WTC11 (cell line): ENCODE measurements at regions not wholly inside any gene's neighbourhood (a gene's known extent, or its start where the extent isn't known, plus 50 kb on each side); places are given as distances from the start of the nearest gene placed in this dataset.

Experiments
- ATAC-seq: fragments of 200-7000 bp; cut with Tn5 transposase; 2 replicates; pipeline ENCODE4 v1.10.0; 2021; ENCODE audit warnings: mild to moderate bottlenecking, moderate library complexity
- CTCF ChIA-PET: fragments of 300-600 bp; sonication (Branson Sonifier 250); formaldehyde crosslinking; loops from one replicate; lab custom pipeline; 2021; ENCODE audit warnings: antibody characterized with exemption; lab: Charles Lee
- POLR2A ChIA-PET: fragments of 350-600 bp; sonication (Branson Sonifier 250); formaldehyde crosslinking; loops from one replicate; lab custom pipeline; 2021; ENCODE audit warnings: antibody characterized with exemption; lab: Charles Lee
- DNase-seq: peaks from one replicate; pipeline ENCODE4 v3.0.0; 2021; ENCODE audit warnings: low spot score
- H3K27ac Mint-ChIP-seq: 2 replicates; pipeline ENCODE4 v1.8.0; 2021; ENCODE audit warnings: mixed read lengths
- H3K27me3 Mint-ChIP-seq: 2 replicates; pipeline ENCODE4 v1.8.0; 2021; ENCODE audit warnings: low read depth, mild to moderate bottlenecking, moderate library complexity, mixed read lengths
- H3K36me3 Mint-ChIP-seq: 2 replicates; pipeline ENCODE4 v1.8.0; 2021; ENCODE audit warnings: mixed read lengths
- H3K4me1 Mint-ChIP-seq: 2 replicates; pipeline ENCODE4 v1.8.0; 2022; ENCODE audit warnings: mixed read lengths
- H3K4me3 Mint-ChIP-seq: 2 replicates; pipeline ENCODE4 v1.8.0; 2021; ENCODE audit warnings: mild to moderate bottlenecking, moderate library complexity, mixed read lengths
- H3K9me3 Mint-ChIP-seq: 2 replicates; pipeline ENCODE4 v1.8.0; 2021; ENCODE audit warnings: mixed read lengths
- ARID4B ChIP-seq: sonication (generic); formaldehyde crosslinking; IDR thresholded peaks from 2 replicates; pipeline ENCODE4 v1.8.0; 2023; ENCODE audit warnings: missing genetic modification reagents, mild to moderate bottlenecking, borderline replicate concordance
- ATF2 ChIP-seq: sonication (generic); formaldehyde crosslinking; IDR thresholded peaks from 2 replicates; pipeline ENCODE4 v1.8.1; 2022; ENCODE audit warnings: low read depth, missing genetic modification reagents, borderline replicate concordance
- CDX4 ChIP-seq: fragments of 250-450 bp; sonication (Bioruptor Pico); IDR thresholded peaks from 2 replicates; pipeline ENCODE4 v1.9.0; 2021; ENCODE audit warnings: moderate library complexity, mild to moderate bottlenecking, inconsistent platforms, borderline replicate concordance
- E2F1 ChIP-seq: sonication (generic); formaldehyde crosslinking; IDR thresholded peaks from 2 replicates; pipeline ENCODE4 v1.8.0; 2022; ENCODE audit warnings: mild to moderate bottlenecking, missing genetic modification reagents
- ELF4 ChIP-seq: sonication (generic); formaldehyde crosslinking; IDR thresholded peaks from 2 replicates; pipeline ENCODE4 v1.8.1; 2022; ENCODE audit warnings: low read depth, mild to moderate bottlenecking, moderate library complexity, missing genetic modification reagents
- GTF2I ChIP-seq: fragments of 250-450 bp; sonication (Bioruptor Pico); conservative IDR thresholded peaks from 2 replicates; pipeline ENCODE4 v1.4.0; 2021; ENCODE audit warnings: mild to moderate bottlenecking
- IRF1 ChIP-seq: sonication (generic); formaldehyde crosslinking; IDR thresholded peaks from 2 replicates; pipeline ENCODE4 v1.8.0; 2023; ENCODE audit warnings: missing genetic modification reagents
- IRF2 ChIP-seq: sonication (generic); formaldehyde crosslinking; IDR thresholded peaks from 2 replicates; pipeline ENCODE4 v1.8.0; 2022; ENCODE audit warnings: low read depth, missing genetic modification reagents, borderline replicate concordance
- KAT7 ChIP-seq: sonication (generic); formaldehyde crosslinking; IDR thresholded peaks from 2 replicates; pipeline ENCODE4 v1.8.1; 2023; ENCODE audit warnings: missing genetic modification reagents, mild to moderate bottlenecking, borderline replicate concordance
- NR2C2 ChIP-seq: sonication (generic); formaldehyde crosslinking; IDR thresholded peaks from 2 replicates; pipeline ENCODE4 v1.8.0; 2022; ENCODE audit warnings: mild to moderate bottlenecking, missing genetic modification reagents
- OVOL2 ChIP-seq: fragments of 250-450 bp; sonication (Bioruptor Pico); IDR thresholded peaks from 2 replicates; pipeline ENCODE4 v1.9.0; 2021; ENCODE audit warnings: mild to moderate bottlenecking, borderline replicate concordance
- SMAD3 ChIP-seq: sonication (generic); formaldehyde crosslinking; IDR thresholded peaks from 2 replicates; pipeline ENCODE4 v1.8.0; 2022; ENCODE audit warnings: missing genetic modification reagents, mild to moderate bottlenecking, borderline replicate concordance
- ZBTB21 ChIP-seq: sonication (generic); formaldehyde crosslinking; IDR thresholded peaks from 2 replicates; pipeline ENCODE4 v1.8.1; 2023; ENCODE audit warnings: mild to moderate bottlenecking, missing genetic modification reagents, borderline replicate concordance
- ZNF396 ChIP-seq: fragments of 250-450 bp; sonication (Bioruptor Pico); IDR thresholded peaks from 2 replicates; pipeline ENCODE4 v1.8.0; 2021; ENCODE audit warnings: mild to moderate bottlenecking, moderate library complexity, borderline replicate concordance

- TF ChIP-seq ARID4B (no peak), CDX4 (CRISPR knock-in tag) (no peak)
- TF ChIP-seq, all 79 proteins: peak for 0
These were observed 654.2 kb downstream of the PCDH7 start (continued) for GRCh38 chr4:31374256-31374960.

- DNase-seq: no peak
- TF ChIP-seq ZBTB21 (CRISPR knock-in tag): no peak
- no peak for TF ChIP-seq IRF2 (CRISPR knock-in tag)
- TF ChIP-seq ZNF396 (CRISPR knock-in tag): no peak
- no peak overlapping the region for H3K4me3 Mint-ChIP-seq
- H3K27ac Mint-ChIP-seq: no peak overlapping the region
- H3K36me3 Mint-ChIP-seq: peaks cover 3% of the 10 kb centered on the region; the same call in 1 of the 2 replicates
- ChIA-PET POLR2A (no interaction called here), CTCF (no interaction called here)
- H3K9me3 Mint-ChIP-seq: peaks cover 23% of the 10 kb centered on the region
- no peaks in the 10 kb centered on the region for H3K4me1 Mint-ChIP-seq
- ATAC-seq: no peak
- H3K27me3 Mint-ChIP-seq: no peaks in the 10 kb centered on the region
These were observed 655.8 kb downstream of the PCDH7 start for GRCh38 chr4:31375936-31376335.

- Mint-ChIP-seq H3K27ac (no peak overlapping the region), H3K4me3 (no peak overlapping the region), H3K27me3 (no peaks in the 10 kb centered on the region), H3K36me3 (no peaks in the 10 kb centered on the region), H3K9me3 (no peaks in the 10 kb centered on the region), H3K4me1 (no peaks in the 10 kb centered on the region)
- ChIA-PET CTCF (no interaction called here), POLR2A (no interaction called here)
- no peak for TF ChIP-seq NR2C2
- DNase-seq: no peak
- no peak for ATAC-seq
These were observed 659.2 kb downstream of the PCDH7 start for GRCh38 chr4:31379364-31379763.

- H3K9me3 Mint-ChIP-seq: no peaks in the 10 kb centered on the region
- no peak for TF ChIP-seq SMAD3 (CRISPR knock-in tag)
- TF ChIP-seq GTF2I (CRISPR knock-in tag): no peak
- no peak for TF ChIP-seq OVOL2
- no peak for TF ChIP-seq ATF2 (CRISPR knock-in tag)
- no peak for TF ChIP-seq ARID4B
- TF ChIP-seq KAT7 (CRISPR knock-in tag): no peak
- TF ChIP-seq ELF4 (CRISPR knock-in tag): no peak
- TF ChIP-seq E2F1 (CRISPR knock-in tag): no peak
- no peak for TF ChIP-seq IRF1
These were observed 663.6 kb downstream of the PCDH7 start for GRCh38 chr4:31383767-31384166.

More at GRCh38 chr4:31383767-31384166, 663.6 kb downstream of the PCDH7 start:
- no peak for DNase-seq
- ATAC-seq: no peak
- ChIA-PET CTCF (no interaction called here), POLR2A (no interaction called here)
- H3K27ac Mint-ChIP-seq: no peak overlapping the region
- H3K27me3 Mint-ChIP-seq: no peaks in the 10 kb centered on the region
- no peaks in the 10 kb centered on the region for H3K36me3 Mint-ChIP-seq
- no peaks in the 10 kb centered on the region for H3K4me1 Mint-ChIP-seq
- no peak overlapping the region for H3K4me3 Mint-ChIP-seq
